HCT116 (cell line): ENCODE measurements at regions not wholly inside any gene's neighbourhood (a gene's known extent, or its start where the extent isn't known, plus 50 kb on each side); places are given as distances from the start of the nearest gene placed in this dataset.

Experiments
- ATAC-seq: fragments of 200-7000 bp; cut with Tn5 transposase; 2 replicates; pipeline ENCODE4 v1.9.1; 2020; ENCODE audit warnings: mild to moderate bottlenecking, moderate library complexity
- BruUV-seq: library from RNA; stranded (reverse); fragments of 400-500 nt; replicated peaks from 2 replicates; lab custom pipeline; 2021; lab: Mats Ljungman, UMichigan
- CTCF ChIA-PET: fragments of 300-600 bp; sonication (Branson Sonifier 250); formaldehyde crosslinking; loops from one replicate; lab custom pipeline; 2021; ENCODE audit warnings: antibody characterized with exemption; lab: Charles Lee
- POLR2A ChIA-PET: fragments of 300-600, 350-600 bp; sonication (Branson Sonifier 250); formaldehyde crosslinking; loops from one replicate; lab custom pipeline; 2021; ENCODE audit warnings: antibody characterized with exemption; lab: Charles Lee
- RAD21 ChIA-PET, 2 experiments: fragments of 300-600 bp; sonication (Branson Sonifier 250); formaldehyde crosslinking; loops; one replicate each; lab custom pipeline; 2023; ENCODE audit warnings: low total read pairs in 2 of 2; ENCODE audit not compliant: uncharacterized antibody in 2 of 2, unreplicated experiment in 2 of 2, low non-redundant PET in 1 of 2; lab: Charles Lee
- DNase-seq: peaks from one replicate; pipeline ENCODE4 v3.0.0-alpha.2; 2010; ENCODE audit warnings: low read depth, low spot score
- H2AFZ ChIP-seq: fragments of 200-600 bp; shearing (Covaris generic), sonication (generic); 2 replicates; pipeline ENCODE4 v1.6.1; 2017; ENCODE audit warnings: low read depth, mixed run types, mixed read lengths, antibody characterized with exemption, low read length; ENCODE audit not compliant: poor library complexity, severe bottlenecking
- H3K27ac ChIP-seq: 2 replicates; pipeline ENCODE4 v1.5.1; 2012; ENCODE audit warnings: low read depth, low read length
- H3K27me3 ChIP-seq: fragments of 200-600 bp; sonication (generic); 2 replicates; pipeline ENCODE4 v1.6.1; 2016; ENCODE audit warnings: mixed run types, low read length, mixed read lengths; ENCODE audit not compliant: insufficient read depth
- H3K36me3 ChIP-seq, 2 experiments: fragments of 200-500 bp in 1 of 2; fragments of 200-600 bp in 1 of 2; sonication (Bioruptor generic) in 1 of 2; sonication (generic) in 1 of 2; 2 replicates each; pipeline versions ENCODE4 v1.5.1 to v1.6.1; 2014 to 2016; ENCODE audit warnings: low read length in 2 of 2, inconsistent platforms in 1 of 2, mixed read lengths in 1 of 2, mixed run types in 1 of 2; ENCODE audit not compliant: insufficient read depth in 2 of 2, control insufficient read depth in 1 of 2
- H3K4me1 ChIP-seq, 2 experiments: fragments of 200-600 bp in 1 of 2; sonication (generic) in 1 of 2; 2 replicates each; pipeline versions ENCODE4 v1.5.1 to v1.6.1; 2012 to 2017; ENCODE audit warnings: low read length in 2 of 2, inconsistent platforms in 1 of 2, mild to moderate bottlenecking in 1 of 2, mixed read lengths in 1 of 2, mixed run types in 1 of 2, moderate library complexity in 1 of 2; ENCODE audit not compliant: insufficient read depth in 2 of 2, control insufficient read depth in 1 of 2
- H3K4me2 ChIP-seq: fragments of 200-600 bp; sonication (generic); 2 replicates; pipeline ENCODE4 v1.6.1; 2017; ENCODE audit warnings: mixed run types, low read length, mixed read lengths
- H3K4me3 ChIP-seq, 2 experiments: fragments of 200-600 bp in 1 of 2; sonication (generic) in 1 of 2; replicated peaks in 1 of 2; 2 replicates each; pipeline ENCODE4 v1.5.1; 2011 to 2016; ENCODE audit warnings: low read length in 2 of 2, control low read depth in 1 of 2, low read depth in 1 of 2, mild to moderate bottlenecking in 1 of 2, mixed read lengths in 1 of 2, mixed run types in 1 of 2
- H3K79me2 ChIP-seq: fragments of 200-600 bp; sonication (generic); 2 replicates; pipeline ENCODE4 v1.6.1; 2017; ENCODE audit warnings: mild to moderate bottlenecking, mixed run types, low read length, moderate library complexity, mixed read lengths; ENCODE audit not compliant: insufficient read depth
- H3K9ac ChIP-seq: fragments of 200-600 bp; sonication (generic); 2 replicates; pipeline ENCODE4 v1.6.1; 2016; ENCODE audit warnings: low read length, mixed read lengths
- H3K9me2 ChIP-seq: fragments of 200-600 bp; sonication (generic), shearing (Covaris generic); 2 replicates; pipeline ENCODE4 v1.6.1; 2017; ENCODE audit warnings: mixed run types, mild to moderate bottlenecking, moderate library complexity; ENCODE audit not compliant: insufficient read depth
- H3K9me3 ChIP-seq, 2 experiments: fragments of 200-500 bp in 1 of 2; fragments of 200-600 bp in 1 of 2; sonication (Bioruptor generic) in 1 of 2; sonication (generic) in 1 of 2; 2 replicates each; pipeline ENCODE4 v1.6.1; 2014 to 2017; ENCODE audit warnings: low read length in 2 of 2, mixed read lengths in 2 of 2, inconsistent platforms in 1 of 2, low read depth in 1 of 2, mild to moderate bottlenecking in 1 of 2, mixed run types in 1 of 2, moderate library complexity in 1 of 2; ENCODE audit not compliant: control insufficient read depth in 1 of 2, insufficient read depth in 1 of 2
- H4K20me1 ChIP-seq: fragments of 200-600 bp; sonication (generic), shearing (Covaris generic); 2 replicates; pipeline ENCODE4 v1.6.1; 2017; ENCODE audit warnings: mixed run types, mild to moderate bottlenecking, moderate library complexity; ENCODE audit not compliant: insufficient read depth
- CBX3 ChIP-seq: IDR thresholded peaks from 2 replicates; pipeline ENCODE4 v1.6.1; 2012; ENCODE audit warnings: low read depth
- CEBPB ChIP-seq: IDR thresholded peaks from 2 replicates; pipeline ENCODE4 v1.6.1; 2012; ENCODE audit warnings: low read depth
- EGR1 ChIP-seq: IDR thresholded peaks from 2 replicates; pipeline ENCODE4 v1.6.1; 2012; ENCODE audit warnings: low read depth
- EZH2 ChIP-seq: fragments of 200-600 bp; sonication (generic); IDR thresholded peaks from 2 replicates; pipeline ENCODE4 v1.6.1; 2017; ENCODE audit warnings: antibody characterized with exemption, mixed run types
- EZH2phosphoT487 ChIP-seq: fragments of 200-600 bp; IDR thresholded peaks from 2 replicates; pipeline ENCODE4 v1.6.1; 2018; ENCODE audit warnings: antibody characterized with exemption, borderline replicate concordance
- JUND ChIP-seq: IDR thresholded peaks from 2 replicates; pipeline ENCODE4 v1.6.1; 2012
- POLR2A ChIP-seq: IDR thresholded peaks from 2 replicates; pipeline ENCODE4 v1.7.0; 2011; ENCODE audit warnings: borderline replicate concordance; ENCODE audit not compliant: insufficient read depth, insufficient read length; ENCODE audit errors: extremely low read depth
- SIN3A ChIP-seq: IDR thresholded peaks from 2 replicates; pipeline ENCODE4 v1.6.1; 2012; ENCODE audit warnings: low read depth
- SP1 ChIP-seq: IDR thresholded peaks from 2 replicates; pipeline ENCODE4 v1.6.1; 2012; ENCODE audit warnings: low read depth
- SRF ChIP-seq: IDR thresholded peaks from 2 replicates; pipeline ENCODE4 v1.6.1; 2012; ENCODE audit warnings: low read depth
- YY1 ChIP-seq: IDR thresholded peaks from 2 replicates; pipeline ENCODE4 v1.6.1; 2011; ENCODE audit warnings: low read length, low read depth, moderate library complexity, mild to moderate bottlenecking; ENCODE audit not compliant: insufficient replicate concordance; ENCODE audit errors: extremely low read depth
- ZFX ChIP-seq: fragments of 450-650 bp; IDR thresholded peaks from 2 replicates; pipeline ENCODE4 v1.6.1; 2017
- ZNF274 ChIP-seq: fragments of 200-500 bp; sonication (Bioruptor generic); IDR thresholded peaks from 2 replicates; pipeline ENCODE4 v1.6.1; 2014; ENCODE audit warnings: mild to moderate bottlenecking, low read depth, low read length, inconsistent platforms
- intact Hi-C: fragments of 100-400 bp; cut with micrococcal nuclease; formaldehyde crosslinking; loops from 2 replicates; pipeline ENCODE4 v1.10.0; 2022
- TF ChIP-seq, protein P1 (sequence below): IDR thresholded peaks from 2 replicates; pipeline ENCODE4 v1.6.1; 2011; ENCODE audit warnings: mild to moderate bottlenecking, low read length, moderate library complexity; ENCODE audit not compliant: insufficient replicate concordance; ENCODE audit errors: extremely low read depth
- TF ChIP-seq, protein P2 (sequence below), 3 experiments: fragments of 200-600 bp in 1 of 3; sonication (generic) in 1 of 3; IDR thresholded peaks in 2 of 3; conservative IDR thresholded peaks in 1 of 3; 2 replicates each; pipeline ENCODE4 v1.5.1; 2012 to 2017; ENCODE audit warnings: low read depth in 2 of 3, low read length in 2 of 3, antibody characterized with exemption in 1 of 3, borderline replicate concordance in 1 of 3, control low read depth in 1 of 3, mild to moderate bottlenecking in 1 of 3, mixed read lengths in 1 of 3, mixed run types in 1 of 3, moderate library complexity in 1 of 3; ENCODE audit not compliant: insufficient read depth in 1 of 3
- TF ChIP-seq, protein P3 (sequence below): IDR thresholded peaks from 2 replicates; pipeline ENCODE4 v1.6.1; 2012

DNA sequence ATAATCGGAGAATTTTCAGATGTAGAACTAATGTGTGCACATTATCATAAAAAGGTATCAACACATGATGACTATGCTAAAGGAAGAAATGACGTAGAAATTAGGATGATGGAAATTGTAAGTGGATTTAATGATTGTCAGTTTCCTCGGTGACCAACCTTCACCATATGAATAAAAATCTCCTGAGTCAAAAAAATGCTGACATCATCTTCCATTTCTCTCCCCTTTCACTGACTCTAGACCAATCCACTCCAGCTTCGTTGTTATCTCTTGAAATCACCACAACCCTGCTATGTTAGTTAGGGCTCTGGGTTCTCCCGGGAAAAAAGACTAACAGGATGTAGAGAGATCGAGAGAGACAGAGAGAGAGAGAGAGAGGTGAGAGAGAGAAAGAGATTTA lies 204.8 kb upstream of the KYNU start:
- H3K9me2 ChIP-seq: no peaks in the 10 kb centered on the region
- H4K20me1 ChIP-seq: no peaks in the 10 kb centered on the region
- H3K4me3 ChIP-seq: no peak overlapping the region
- ChIA-PET POLR2A (no interaction called here), RAD21 (no interaction called here), CTCF (no interaction called here)
- H3K79me2 ChIP-seq: no peaks in the 10 kb centered on the region
- BruUV-seq: no TSS peak
- intact Hi-C loops: no loop called here
- no peaks in the 10 kb centered on the region for H3K27me3 ChIP-seq
- DNase-seq: no peak
- TF ChIP-seq JUND (no peak), SP1 (no peak), ZNF274 (no peak), EZH2 (no peak), POLR2A (no peak), CBX3 (no peak), EGR1 (no peak), SRF (no peak), SIN3A (no peak), ZFX (no peak), EZH2phosphoT487 (no peak), CEBPB (no peak), YY1 (no peak)
- TF ChIP-seq, protein P1, sequence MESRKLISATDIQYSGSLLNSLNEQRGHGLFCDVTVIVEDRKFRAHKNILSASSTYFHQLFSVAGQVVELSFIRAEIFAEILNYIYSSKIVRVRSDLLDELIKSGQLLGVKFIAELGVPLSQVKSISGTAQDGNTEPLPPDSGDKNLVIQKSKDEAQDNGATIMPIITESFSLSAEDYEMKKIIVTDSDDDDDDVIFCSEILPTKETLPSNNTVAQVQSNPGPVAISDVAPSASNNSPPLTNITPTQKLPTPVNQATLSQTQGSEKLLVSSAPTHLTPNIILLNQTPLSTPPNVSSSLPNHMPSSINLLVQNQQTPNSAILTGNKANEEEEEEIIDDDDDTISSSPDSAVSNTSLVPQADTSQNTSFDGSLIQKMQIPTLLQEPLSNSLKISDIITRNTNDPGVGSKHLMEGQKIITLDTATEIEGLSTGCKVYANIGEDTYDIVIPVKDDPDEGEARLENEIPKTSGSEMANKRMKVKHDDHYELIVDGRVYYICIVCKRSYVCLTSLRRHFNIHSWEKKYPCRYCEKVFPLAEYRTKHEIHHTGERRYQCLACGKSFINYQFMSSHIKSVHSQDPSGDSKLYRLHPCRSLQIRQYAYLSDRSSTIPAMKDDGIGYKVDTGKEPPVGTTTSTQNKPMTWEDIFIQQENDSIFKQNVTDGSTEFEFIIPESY: no peak
- TF ChIP-seq, protein P2, sequence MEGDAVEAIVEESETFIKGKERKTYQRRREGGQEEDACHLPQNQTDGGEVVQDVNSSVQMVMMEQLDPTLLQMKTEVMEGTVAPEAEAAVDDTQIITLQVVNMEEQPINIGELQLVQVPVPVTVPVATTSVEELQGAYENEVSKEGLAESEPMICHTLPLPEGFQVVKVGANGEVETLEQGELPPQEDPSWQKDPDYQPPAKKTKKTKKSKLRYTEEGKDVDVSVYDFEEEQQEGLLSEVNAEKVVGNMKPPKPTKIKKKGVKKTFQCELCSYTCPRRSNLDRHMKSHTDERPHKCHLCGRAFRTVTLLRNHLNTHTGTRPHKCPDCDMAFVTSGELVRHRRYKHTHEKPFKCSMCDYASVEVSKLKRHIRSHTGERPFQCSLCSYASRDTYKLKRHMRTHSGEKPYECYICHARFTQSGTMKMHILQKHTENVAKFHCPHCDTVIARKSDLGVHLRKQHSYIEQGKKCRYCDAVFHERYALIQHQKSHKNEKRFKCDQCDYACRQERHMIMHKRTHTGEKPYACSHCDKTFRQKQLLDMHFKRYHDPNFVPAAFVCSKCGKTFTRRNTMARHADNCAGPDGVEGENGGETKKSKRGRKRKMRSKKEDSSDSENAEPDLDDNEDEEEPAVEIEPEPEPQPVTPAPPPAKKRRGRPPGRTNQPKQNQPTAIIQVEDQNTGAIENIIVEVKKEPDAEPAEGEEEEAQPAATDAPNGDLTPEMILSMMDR (IDR thresholded peaks at IDR 0.05 in 2 of 3, conservative IDR thresholded peaks at IDR 0.05 in 1 of 3; ENCODE audit: borderline replicate concordance in 1 of 3, insufficient read depth in 1 of 3, low read depth in 2 of 3, low read length in 2 of 3): no peak
- TF ChIP-seq, protein P3, sequence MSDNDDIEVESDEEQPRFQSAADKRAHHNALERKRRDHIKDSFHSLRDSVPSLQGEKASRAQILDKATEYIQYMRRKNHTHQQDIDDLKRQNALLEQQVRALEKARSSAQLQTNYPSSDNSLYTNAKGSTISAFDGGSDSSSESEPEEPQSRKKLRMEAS: no peak
- H3K9ac ChIP-seq: no peak overlapping the region
- H3K4me1 ChIP-seq: no peaks in the 10 kb centered on the region
- no peak overlapping the region for H2AFZ ChIP-seq
- H3K36me3 ChIP-seq: no peaks in the 10 kb centered on the region
- no peaks in the 10 kb centered on the region for H3K9me3 ChIP-seq
- no peak overlapping the region for H3K27ac ChIP-seq
- no peak overlapping the region for H3K4me2 ChIP-seq
- ATAC-seq: no peak
